GM19468 (cell line): ENCODE measurements at regions not wholly inside any gene's neighbourhood (a gene's known extent, or its start where the extent isn't known, plus 50 kb on each side); places are given as distances from the start of the nearest gene placed in this dataset.
"Not testable (repeated sequence)": the region's sequence is repeated elsewhere in the genome, so short reads cannot be mapped to it uniquely, and the experiment has no call there.

Experiments used
- ATAC-seq: cut with Tn5 transposase; IDR thresholded peaks from one replicate; pipeline ENCODE4 v1.9.1; 2021; ENCODE audit warnings: mild to moderate bottlenecking, moderate library complexity, moderate number of reproducible peaks; ENCODE audit not compliant: unreplicated experiment; ENCODE audit errors: extremely low read depth

DNA sequence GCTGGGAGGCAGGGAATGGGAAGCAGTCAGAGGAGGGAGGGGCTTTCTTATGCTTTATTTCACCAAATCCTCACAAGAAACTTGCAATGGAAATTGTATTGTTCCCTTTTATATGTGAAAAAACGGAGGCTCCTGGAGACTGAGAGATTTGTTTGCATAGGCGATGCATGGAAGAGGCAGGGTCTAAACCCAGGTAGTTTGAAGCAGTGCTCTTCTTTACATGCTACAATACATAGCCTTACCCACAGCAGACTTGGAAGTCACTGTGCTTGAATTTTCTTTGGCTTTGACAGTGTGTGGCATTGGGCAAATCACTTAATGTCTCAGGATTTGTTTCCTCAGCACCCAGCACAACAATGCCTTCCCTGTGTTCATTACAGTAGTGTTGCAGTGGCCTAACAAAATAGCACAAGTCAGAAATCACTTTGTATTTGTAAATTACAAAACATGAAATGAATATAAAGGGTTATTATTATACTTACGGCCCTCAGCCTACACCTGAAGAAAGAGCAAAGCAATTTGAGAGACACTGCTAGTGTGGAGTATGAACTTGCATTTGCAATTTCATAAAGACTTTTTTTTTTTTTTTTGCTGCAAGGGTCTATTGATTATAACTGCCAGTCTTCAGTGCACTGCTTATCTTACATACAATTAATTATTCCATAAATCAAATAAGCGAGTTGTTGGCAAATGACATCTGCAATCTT is 646.4 kb upstream of the KCNMB2 start:
- no peak for ATAC-seq

DNA sequence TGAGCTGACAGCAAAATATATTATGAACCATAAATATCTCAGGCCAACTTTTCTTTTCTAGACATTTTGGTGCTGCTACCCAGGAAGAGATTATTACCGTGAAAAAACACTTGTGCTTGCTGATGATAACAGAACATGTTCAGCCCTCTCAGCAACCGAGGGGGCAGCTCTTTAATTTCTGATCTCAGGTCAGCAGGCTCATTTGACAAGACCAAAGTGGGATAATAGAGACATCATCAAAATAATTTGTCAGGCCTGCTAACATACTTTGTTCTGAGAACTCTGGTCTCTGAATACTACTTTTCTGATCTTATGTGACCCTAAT is 645.9 kb upstream of the KCNMB2 start:
- no peak for ATAC-seq

DNA sequence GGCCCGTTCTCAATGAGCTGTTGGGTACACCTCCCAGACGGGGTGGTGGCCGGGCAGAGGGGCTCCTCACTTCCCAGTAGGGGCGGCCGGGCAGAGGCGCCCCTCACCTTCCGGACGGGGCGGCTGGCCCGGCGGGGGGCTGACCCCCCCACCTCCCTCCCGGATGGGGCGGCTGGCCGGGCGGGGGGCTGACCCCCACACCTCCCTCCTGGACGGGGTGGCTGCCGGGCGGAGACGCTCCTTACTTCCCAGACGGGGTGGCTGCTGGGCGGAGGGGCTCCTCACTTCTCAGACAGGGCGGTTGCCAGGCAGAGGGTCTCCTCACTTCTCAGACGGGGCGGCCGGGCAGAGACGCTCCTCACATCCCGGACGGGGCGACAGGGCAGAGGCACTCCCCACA is 644.7 kb upstream of the KCNMB2 start:
- not testable (repeated sequence) for ATAC-seq

DNA sequence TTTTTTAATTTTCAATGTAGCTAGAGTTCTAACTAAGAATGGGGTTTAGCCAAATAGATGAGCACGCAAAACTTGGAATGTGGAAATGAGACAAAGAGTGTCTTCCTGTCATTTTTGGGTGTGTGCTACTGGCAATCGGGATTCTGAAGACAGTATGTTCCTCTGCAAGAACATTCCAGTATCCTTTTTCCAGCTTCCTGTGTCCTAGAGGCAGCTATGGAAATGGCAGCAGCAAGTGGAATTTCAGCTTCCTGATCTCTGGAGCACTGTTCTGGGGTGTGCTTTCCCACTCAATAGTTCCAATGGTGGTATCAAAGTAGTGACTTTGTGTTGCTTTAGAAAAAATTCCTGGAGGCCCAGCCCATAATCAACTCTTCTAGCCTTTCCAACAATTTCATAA is 642.9 kb upstream of the KCNMB2 start:
- ATAC-seq: no peak

DNA sequence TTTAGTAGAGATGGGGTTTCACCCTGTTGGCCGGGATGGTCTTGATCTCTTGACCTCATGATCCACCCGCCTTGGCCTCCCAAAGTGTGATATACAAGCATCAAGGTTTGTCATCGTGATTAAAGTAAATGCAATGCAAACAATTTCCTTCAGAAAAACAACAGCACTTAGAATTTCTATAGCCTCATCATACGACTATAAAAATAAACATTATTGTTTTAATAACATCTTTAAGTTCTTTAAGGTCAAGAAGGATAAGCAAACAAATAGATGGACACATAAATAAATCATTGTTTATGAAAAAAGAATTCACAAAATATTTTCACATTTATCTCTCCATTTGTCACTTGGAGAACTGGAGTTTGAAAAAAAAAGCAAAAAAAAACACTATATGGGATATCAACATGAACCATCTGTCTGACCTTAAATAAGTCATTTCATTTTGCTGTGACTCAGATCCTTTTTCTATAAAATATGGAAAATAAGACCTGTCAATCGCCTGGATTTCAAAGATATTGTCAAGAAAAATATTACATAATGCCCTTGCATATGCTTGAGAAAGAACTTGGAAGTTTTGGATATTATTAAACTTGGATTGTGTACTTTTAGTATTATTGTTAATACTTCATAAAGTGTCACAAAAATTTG is 642.0 kb upstream of the KCNMB2 start:
- no peak for ATAC-seq

DNA sequence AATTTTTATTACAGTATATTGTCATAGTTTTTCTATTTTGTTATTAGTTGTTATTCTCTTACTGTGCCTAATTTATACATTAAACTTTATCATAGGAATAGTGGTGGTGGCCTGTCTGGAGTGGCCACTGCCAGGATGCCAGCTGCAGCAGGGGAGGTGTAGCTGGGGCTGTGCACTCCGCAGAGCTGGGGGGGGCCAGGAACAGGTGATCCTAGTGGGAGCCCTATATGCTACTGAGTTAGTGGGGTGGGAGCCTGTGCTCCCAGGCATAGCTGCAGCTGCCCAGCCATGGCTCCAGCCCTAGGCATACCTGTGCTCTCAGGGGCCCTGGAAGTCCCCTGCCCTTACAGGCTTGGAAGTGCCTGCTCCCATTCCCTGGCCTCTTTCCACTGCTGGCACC is 638.1 kb upstream of the KCNMB2 start:
- ATAC-seq: no peak

DNA sequence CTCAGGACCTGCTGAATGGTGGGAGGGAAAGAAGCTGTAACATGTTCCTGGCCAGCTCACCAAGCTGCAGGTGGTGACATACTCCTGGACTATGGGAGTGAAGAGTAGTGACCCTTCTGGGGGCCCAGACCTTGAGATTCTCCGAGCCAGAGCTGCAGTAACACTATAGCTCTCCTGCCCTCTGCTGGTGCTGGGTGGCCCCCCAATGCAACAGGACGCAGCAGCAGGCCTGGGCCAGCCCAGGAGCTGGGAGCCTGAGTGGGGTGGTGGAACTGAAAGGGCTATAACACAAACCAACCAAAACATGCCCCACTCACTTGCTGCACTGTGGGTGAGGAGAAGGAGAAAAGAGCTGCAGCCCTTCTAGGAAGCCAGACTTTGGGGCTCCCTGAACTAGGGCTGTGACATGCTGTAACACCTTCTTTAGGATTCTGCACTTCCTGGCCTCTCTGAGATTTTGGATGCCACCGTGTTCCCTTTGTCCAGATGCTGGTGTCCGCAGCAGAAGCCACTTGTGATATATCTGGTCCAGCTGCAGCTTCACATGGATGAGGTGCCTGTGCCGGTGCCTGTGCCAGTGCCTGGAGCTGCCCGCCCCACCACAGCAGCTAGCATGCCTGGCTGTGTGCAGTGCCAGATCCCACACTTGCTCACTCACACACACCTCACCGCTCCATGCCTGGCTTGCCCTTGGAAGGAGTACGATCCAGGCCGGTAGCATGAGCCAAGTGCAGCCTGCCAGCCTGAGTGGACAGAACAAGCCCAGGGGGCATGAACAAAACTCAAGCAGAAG is 636.8 kb upstream of the KCNMB2 start:
- no peak for ATAC-seq

DNA sequence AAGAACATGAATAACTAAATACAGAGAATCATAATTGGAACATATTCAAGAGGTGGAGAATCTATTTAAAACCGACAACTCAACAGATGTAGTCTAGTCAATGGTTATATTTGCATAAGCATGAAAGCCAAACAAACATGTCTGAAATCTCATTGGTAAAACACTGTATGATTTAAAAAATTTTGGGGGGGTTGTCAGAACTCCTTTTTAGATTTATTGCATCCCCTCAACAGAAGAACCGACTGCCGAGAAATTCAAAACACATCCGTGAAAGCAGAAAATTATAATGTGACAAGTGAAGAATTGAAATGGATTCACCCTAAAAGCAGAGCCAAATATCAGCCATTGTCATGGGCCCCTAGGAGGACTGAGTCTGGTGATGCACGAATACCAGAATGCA is 633.4 kb upstream of the KCNMB2 start:
- ATAC-seq: no peak

DNA sequence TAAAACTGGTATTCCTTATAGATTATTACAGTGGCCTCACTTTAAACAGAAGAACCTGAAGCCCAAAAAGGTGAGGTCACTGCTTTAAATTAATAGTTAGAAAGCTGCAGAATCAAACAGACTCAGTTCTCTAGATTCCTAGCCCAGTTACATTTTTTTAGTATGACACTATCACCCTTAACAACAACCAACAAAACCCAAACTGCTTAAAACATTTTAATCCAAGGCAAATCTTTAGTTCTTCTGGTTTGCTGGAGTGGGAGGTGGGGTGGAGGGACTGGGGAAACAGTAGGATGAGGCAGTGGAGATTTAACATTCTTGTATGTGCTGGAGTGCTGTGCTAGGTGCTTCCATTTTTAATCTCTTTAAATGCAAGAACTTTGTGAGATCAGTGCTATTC is 631.6 kb upstream of the KCNMB2 start:
- ATAC-seq: no peak

DNA sequence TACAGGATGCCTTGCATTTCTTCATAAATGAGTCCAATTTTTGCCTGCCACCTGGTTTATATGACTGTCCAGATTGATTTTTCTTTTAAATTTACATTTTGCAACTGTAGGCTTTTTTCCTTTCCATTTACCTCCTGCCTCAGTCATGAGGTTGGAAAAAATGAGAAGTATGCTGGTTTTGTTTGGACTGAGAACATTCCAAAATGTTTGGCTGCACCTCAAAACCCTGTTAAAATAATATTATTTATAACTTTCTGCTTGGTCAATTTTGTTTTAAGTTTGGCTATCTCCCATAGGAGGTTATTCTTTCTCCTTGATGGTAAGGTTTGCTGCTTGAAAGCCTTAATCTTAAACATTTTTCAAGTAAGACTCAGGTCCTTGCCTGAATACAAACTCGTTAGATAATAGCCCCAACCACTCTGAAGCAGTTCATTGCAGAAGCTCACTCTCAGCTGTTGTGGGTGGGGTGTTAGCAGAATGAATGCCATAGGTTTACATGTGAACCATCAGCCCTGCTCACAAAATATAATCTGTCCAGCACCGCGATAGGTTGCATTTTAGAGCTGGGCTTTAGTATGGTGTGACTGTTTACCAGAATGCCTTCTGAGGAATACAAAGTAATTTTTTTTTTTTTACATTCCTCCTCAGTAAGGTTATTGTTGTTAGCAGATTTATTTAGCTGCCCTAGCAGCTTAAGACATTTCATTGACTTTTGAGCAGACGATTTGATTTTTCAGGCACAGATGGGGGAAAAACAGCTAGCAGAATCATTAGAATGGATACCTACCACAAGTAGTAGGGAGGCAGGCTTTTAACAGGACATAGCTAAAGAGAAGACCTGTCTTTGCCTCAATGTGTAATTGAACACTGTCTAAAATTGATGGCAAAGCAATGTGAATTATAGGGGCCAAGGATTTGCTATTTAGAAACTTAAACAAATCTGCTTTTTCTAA is 630.8 kb upstream of the KCNMB2 start:
- no peak for ATAC-seq

DNA sequence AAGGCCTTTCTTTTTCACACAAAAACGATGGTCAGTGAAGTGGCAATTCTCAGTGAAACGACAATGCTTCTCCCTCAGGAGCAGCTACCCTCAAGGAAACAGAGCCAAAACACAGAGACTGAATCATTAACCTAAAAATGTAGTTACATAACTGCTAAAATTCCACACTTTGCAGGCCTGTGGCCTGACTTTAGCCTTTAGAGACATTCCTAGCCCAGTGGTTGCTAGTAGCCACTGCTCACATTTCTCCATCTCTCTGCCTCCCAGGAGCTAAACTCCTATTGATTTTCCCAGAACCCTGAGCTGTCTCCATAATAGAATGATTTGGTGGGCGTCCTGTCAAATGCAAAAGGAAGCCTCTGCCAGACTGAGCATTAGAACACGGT is 630.1 kb upstream of the KCNMB2 start:
- ATAC-seq: no peak

DNA sequence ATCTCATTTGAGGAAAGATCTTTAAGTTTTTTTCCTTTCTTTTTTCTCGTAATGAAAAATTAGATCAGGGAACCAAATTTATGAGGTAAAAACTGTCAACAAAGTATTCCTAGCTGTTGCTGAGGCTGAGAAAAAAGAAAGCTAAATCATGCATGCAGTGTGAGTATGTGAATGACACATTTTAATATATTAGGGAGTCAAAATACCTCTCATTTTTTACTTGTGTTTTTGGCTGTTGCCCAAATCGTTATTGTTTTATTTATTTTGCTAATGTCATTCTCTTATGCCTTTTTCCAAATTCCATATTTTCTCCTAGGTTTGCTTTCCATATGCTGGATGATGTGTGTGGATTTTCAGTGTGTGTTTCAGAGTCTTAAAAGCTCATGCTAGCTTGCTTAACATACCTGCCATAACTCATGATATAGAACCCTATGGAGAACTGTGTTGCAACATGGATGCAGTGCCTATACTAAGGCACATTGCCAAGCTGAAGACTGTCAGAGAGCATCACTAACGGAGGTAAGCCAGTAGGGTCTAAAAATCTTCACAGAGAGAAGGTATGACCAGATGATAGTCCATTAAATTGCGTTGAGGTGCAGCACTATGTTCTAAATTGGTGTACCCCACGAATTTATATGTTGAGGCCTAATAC is 629.5 kb upstream of the KCNMB2 start:
- ATAC-seq: no peak

DNA sequence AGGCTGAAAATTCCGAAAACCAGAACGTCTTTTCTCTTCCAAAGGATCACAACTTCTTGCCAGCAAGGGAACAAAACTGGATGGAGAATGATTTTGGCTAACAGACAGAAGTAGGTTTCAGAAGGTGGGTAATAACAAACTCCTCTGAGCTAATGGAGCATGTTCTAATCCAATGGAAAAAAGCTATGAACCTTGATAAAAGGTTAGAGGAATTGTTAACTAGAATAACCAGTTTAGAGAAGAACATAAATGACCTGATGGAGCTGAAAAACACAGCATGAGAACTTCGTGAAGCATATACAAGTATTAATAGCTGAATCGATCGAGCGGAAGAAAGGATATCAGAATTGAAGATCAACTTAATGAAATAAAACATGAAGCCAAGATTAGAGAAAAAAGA is 626.7 kb upstream of the KCNMB2 start:
- ATAC-seq: not testable (repeated sequence)

DNA sequence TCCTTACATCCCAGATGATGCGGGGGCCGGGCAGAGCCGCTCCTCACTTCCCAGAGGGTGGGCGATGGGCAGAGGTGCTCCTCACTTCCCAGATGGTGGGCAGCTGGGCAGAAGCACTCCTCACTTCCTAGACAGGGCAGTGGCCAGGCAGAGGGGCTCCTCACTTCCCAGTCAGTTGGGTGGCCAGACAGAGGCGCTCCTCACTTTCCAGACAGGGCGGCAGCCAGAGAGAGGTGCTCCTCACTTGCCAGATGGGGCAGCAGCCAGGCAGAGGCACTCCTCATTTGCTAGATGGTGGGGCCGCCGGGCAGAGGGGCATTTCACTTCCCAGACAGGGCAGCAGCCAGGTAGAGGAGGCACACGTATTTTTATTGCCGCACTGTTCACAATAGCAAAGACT is 622.0 kb upstream of the KCNMB2 start:
- no peak for ATAC-seq

DNA sequence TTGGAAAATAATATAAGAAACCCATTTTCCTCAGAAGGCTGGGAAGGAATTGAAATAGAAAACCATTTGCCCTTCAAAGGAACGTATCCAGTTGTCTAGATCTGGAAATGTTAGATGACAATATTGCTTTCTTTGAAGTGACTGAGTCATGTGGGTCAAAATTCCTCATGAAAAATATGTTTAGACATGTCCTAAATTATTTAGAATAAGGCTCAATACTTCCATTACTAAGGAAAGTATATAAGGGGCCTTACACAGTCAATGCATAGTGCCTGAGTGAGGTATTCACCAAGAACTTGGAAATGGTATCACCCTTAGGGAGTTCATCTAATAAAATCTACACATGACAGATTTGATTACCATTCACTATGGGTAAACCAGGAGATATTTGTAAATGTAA is 619.8 kb upstream of the KCNMB2 start:
- ATAC-seq: no peak

DNA sequence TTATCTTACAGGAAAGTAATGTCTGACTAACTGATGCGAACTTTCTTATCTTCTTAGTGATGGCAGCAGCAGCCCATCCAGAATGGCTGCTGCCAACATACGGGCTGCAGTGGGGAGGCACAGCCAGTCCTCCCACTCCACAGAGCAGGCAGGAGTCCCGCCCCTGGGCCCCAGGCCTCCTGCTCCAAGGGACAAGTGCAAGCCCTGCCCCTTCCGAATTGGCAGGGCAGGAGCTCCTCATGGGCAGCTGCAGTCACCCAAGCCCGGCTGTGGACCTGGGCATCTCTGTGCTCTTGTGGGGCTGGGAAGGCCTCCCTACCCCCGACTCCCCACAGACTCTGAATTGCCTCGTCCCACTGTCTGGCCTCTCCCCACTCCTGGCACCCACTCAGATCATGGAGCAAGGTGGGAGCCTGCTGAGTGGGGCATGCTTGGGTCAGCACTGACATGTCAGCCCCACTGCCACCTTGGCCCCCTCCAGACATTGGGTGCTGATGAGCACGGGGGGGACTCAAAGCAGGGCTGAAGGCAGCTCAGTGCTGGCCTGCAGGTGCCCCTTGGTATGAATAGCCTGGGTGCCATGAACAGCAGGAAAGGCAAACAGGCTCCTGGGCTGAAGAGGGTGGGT is 618.9 kb upstream of the KCNMB2 start:
- ATAC-seq: no peak

DNA sequence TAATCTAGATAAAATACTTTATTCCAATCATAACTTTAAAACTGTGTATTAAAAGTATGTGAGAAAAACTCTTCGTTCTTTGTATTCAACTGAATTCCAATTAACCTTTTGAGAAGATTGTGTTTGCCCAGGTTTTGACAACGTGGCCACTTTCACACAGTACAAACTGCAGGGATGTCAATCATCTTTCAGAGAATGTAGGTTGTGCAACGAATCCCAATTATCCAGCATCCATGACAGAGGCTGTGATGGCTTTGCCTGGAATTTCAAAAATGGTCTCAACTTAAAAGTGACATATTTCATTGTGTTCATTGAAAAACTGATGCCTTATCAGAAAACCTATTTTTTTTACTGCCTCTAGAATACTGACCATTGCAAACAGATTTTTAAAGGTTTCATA is 615.1 kb upstream of the KCNMB2 start:
- no peak for ATAC-seq

DNA sequence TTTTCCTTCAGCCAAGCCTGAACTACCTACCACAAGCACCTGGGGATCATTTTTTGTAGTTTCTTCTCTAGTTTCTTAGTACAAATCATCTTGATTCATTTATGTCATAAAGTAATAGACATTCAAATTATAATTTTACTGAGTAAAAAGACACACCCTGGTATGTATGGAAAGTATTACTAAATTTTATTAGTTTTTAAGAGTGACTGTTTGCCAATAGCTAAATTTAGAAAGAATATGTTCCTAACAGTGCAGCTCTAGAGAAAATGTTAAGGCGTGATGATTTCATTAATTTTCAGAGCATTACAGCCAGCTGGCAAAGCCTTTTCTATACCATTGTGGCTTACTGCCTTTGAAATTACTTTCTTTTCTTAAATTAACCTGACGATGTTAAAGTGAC is 612.0 kb upstream of the KCNMB2 start:
- ATAC-seq: no peak

DNA sequence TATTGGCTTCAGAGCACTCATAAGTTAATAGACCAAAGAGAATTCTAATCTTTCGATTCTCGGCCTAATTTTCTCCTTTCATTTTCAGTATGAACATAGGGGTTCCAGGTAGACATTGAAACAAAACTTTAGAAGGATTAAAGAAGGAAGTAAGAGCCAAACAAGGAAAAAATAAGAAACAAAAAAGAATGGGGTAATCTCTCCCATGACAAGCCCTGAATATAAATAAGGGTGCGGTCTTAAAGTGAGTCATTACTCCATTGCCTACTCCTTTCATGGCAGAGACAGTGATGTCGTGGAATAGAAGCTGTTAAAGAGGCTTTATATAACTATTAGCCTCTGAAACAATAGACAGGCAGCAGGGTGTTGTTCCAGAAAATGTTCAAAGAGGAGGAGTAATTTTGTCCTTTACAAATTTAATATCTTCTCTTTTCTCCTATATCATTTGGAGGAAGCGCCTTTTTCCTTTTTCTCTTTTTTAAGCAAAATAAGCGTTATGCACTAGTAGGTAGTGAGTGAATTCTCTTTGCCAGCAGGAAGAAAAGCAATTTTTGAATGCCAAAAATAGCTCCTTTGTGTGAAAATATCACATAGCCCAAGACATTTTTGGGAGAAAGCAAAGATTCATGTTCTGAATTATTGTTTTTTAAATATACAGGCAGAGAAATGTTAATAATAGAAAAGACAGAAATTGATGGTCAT is 607.9 kb upstream of the KCNMB2 start:
- ATAC-seq: peak; percentile 80
